ENCODE measurements at regions not wholly inside any gene's neighbourhood (a gene's known extent, or its start where the extent isn't known, plus 50 kb on each side); places are given as distances from the start of the nearest gene placed in this dataset.

GRCh38 chr13:63209330-63210017 lies 1793.8 kb upstream of the PCDH20 start:
- FAIRE-seq: no peak
- DNase-seq (ENCODE audit: insufficient read length, low spot score): no peak
- no peak for TF ChIP-seq POLR2A (IDR thresholded peaks at IDR 0.05; ENCODE audit: low read depth, low read length)

- FAIRE-seq (no peak), DNase-seq (ENCODE audit: insufficient read length, low spot score) (no peak)
- no peak for TF ChIP-seq POLR2A (IDR thresholded peaks at IDR 0.05; ENCODE audit: low read depth, low read length)
These were observed 1793.2 kb upstream of the PCDH20 start for GRCh38 chr13:63208826-63209225.

GRCh38 chr13:63206461-63206860 lies 1790.8 kb upstream of the PCDH20 start:
- DNase-seq (ENCODE audit: insufficient read length, low spot score) (no peak), FAIRE-seq (no peak)
- no peak for TF ChIP-seq POLR2A (IDR thresholded peaks at IDR 0.05; ENCODE audit: low read depth, low read length)

- FAIRE-seq (no peak), DNase-seq (ENCODE audit: insufficient read length, low spot score) (no peak)
- TF ChIP-seq POLR2A (IDR thresholded peaks at IDR 0.05; ENCODE audit: low read depth, low read length): no peak
These were observed 1785.8 kb upstream of the PCDH20 start for GRCh38 chr13:63201493-63201892.

GRCh38 chr13:63199508-63199907 lies 1783.9 kb upstream of the PCDH20 start:
- no peak for TF ChIP-seq POLR2A (IDR thresholded peaks at IDR 0.05; ENCODE audit: low read depth, low read length)

GRCh38 chr13:63198071-63198470 lies 1782.4 kb upstream of the PCDH20 start:
- no peak for DNase-seq (ENCODE audit: insufficient read length, low spot score)
- FAIRE-seq: no peak
- no peak for TF ChIP-seq POLR2A (IDR thresholded peaks at IDR 0.05; ENCODE audit: low read depth, low read length)

More at GRCh38 chr13:63199508-63199907, 1783.9 kb upstream of the PCDH20 start:
- FAIRE-seq (no peak), DNase-seq (ENCODE audit: insufficient read length, low spot score) (no peak)

- DNase-seq (ENCODE audit: insufficient read length, low spot score) (no peak), FAIRE-seq (no peak)
- no peak for TF ChIP-seq POLR2A (IDR thresholded peaks at IDR 0.05; ENCODE audit: low read depth, low read length)
These were observed 1780.1 kb upstream of the PCDH20 start for GRCh38 chr13:63195726-63196125.

GRCh38 chr13:63190742-63191141 lies 1775.1 kb upstream of the PCDH20 start:
- TF ChIP-seq POLR2A (IDR thresholded peaks at IDR 0.05; ENCODE audit: low read depth, low read length): no peak
- DNase-seq (ENCODE audit: insufficient read length, low spot score): no peak
- peak; percentile 94 for FAIRE-seq

GRCh38 chr13:63190219-63190618 lies 1774.6 kb upstream of the PCDH20 start:
- DNase-seq (ENCODE audit: insufficient read length, low spot score): no peak
- TF ChIP-seq POLR2A (IDR thresholded peaks at IDR 0.05; ENCODE audit: low read depth, low read length): no peak
- no peak for FAIRE-seq

GRCh38 chr13:63189712-63190111 lies 1774.1 kb upstream of the PCDH20 start:
- DNase-seq (ENCODE audit: insufficient read length, low spot score): no peak
- no peak for FAIRE-seq
- TF ChIP-seq POLR2A (IDR thresholded peaks at IDR 0.05; ENCODE audit: low read depth, low read length): no peak

- TF ChIP-seq POLR2A (IDR thresholded peaks at IDR 0.05; ENCODE audit: low read depth, low read length): no peak
- peak; percentile 88 for FAIRE-seq
- peak; percentile 14 for DNase-seq (ENCODE audit: insufficient read length, low spot score)
These were observed 1769.0 kb upstream of the PCDH20 start for GRCh38 chr13:63184693-63185092.

GRCh38 chr13:63175536-63175935 lies 1759.9 kb upstream of the PCDH20 start:
- no peak for FAIRE-seq
- no peak for TF ChIP-seq POLR2A (IDR thresholded peaks at IDR 0.05; ENCODE audit: low read depth, low read length)
- no peak for DNase-seq (ENCODE audit: insufficient read length, low spot score)

- TF ChIP-seq POLR2A (IDR thresholded peaks at IDR 0.05; ENCODE audit: low read depth, low read length): no peak
- DNase-seq (ENCODE audit: insufficient read length, low spot score) (no peak), FAIRE-seq (peak; percentile 11)
These were observed 1752.2 kb upstream of the PCDH20 start for GRCh38 chr13:63167699-63168337.

GRCh38 chr13:63166345-63166744 lies 1750.7 kb upstream of the PCDH20 start:
- FAIRE-seq: no peak
- TF ChIP-seq POLR2A (IDR thresholded peaks at IDR 0.05; ENCODE audit: low read depth, low read length): no peak
- DNase-seq (ENCODE audit: insufficient read length, low spot score): no peak

GRCh38 chr13:63163903-63164302 lies 1748.3 kb upstream of the PCDH20 start:
- no peak for TF ChIP-seq POLR2A (IDR thresholded peaks at IDR 0.05; ENCODE audit: low read depth, low read length)
- FAIRE-seq (no peak), DNase-seq (ENCODE audit: insufficient read length, low spot score) (no peak)

Measured in H54 (cell line).